ENCODE measurements at regions not wholly inside any gene's neighbourhood (a gene's known extent, or its start where the extent isn't known, plus 50 kb on each side); places are given as distances from the start of the nearest gene placed in this dataset.

DNA sequence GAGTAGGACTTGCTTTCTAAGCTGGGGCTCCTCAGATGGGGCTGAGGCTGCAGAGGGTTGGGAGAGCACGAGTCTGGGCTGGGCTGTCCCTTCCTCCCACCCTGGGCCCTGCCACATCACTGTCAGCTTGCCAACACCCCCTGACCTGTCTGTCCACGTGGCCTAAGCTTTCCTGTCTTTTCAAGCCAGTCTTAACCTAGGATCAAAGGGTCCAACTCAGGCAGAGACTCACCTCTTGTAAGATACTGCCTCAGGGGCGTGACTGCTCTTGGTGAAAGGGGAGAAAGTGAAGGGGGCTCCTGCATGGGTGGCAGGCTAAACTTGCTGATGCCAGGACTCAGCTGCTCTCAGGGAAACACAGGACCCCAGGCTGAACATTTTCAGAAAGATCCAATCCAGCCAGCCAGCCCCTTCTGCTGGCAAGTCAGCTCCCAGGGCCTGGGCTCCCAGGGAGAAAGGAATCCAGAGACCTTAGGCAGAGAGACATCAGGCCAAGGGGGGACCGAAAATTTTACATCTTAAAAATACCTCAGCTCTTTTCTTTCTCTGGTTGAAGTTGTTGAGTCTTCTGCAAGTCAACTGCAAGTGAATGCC, 144.2 kb upstream of the ID2 start:
- ChIA-PET CTCF (interaction anchor here (0.8 to 1.2 kb wide), 3 partner anchors 18 to 143 kb away, joined by 3 to 6 read pairs (median 3); no protein-coding TSS in a partner anchor), POLR2A (interaction anchor here (0.7 to 1.8 kb wide), 4 partner anchors 9 to 44 kb away, joined by 3 to 7 read pairs (median 4); no protein-coding TSS in a partner anchor)
- DNase-seq = no peak
- intact Hi-C loops (cut with micrococcal nuclease) = no loop called here
- no peak for ATAC-seq
- Mint-ChIP-seq H3K4me3 (no peak overlapping the region), H3K27me3 (peaks cover 1% of the 10 kb centered on the region), H3K36me3 (ENCODE audit: low read depth) (no peaks in the 10 kb centered on the region), H3K9me3 (peaks cover 3% of the 10 kb centered on the region), H3K27ac (no peak overlapping the region), H3K4me1 (ENCODE audit: low read depth) (peaks cover 53% of the 10 kb centered on the region)
- TF ChIP-seq, protein P1, sequence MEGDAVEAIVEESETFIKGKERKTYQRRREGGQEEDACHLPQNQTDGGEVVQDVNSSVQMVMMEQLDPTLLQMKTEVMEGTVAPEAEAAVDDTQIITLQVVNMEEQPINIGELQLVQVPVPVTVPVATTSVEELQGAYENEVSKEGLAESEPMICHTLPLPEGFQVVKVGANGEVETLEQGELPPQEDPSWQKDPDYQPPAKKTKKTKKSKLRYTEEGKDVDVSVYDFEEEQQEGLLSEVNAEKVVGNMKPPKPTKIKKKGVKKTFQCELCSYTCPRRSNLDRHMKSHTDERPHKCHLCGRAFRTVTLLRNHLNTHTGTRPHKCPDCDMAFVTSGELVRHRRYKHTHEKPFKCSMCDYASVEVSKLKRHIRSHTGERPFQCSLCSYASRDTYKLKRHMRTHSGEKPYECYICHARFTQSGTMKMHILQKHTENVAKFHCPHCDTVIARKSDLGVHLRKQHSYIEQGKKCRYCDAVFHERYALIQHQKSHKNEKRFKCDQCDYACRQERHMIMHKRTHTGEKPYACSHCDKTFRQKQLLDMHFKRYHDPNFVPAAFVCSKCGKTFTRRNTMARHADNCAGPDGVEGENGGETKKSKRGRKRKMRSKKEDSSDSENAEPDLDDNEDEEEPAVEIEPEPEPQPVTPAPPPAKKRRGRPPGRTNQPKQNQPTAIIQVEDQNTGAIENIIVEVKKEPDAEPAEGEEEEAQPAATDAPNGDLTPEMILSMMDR (IDR thresholded peaks at IDR 0.05) = no peak

GRCh38 chr2:8538531-8538930, 143.3 kb upstream of the ID2 start:
- H3K9me3 Mint-ChIP-seq = no peaks in the 10 kb centered on the region
- peaks cover 1% of the 10 kb centered on the region for H3K27me3 Mint-ChIP-seq
- TF ChIP-seq, protein P1 (IDR thresholded peaks at IDR 0.05) = no peak
- intact Hi-C loops (cut with micrococcal nuclease) = no loop called here
- ATAC-seq (no peak), DNase-seq (no peak)
- no peak overlapping the region for H3K27ac Mint-ChIP-seq
- peaks cover 60% of the 10 kb centered on the region for H3K4me1 Mint-ChIP-seq (ENCODE audit: low read depth)
- no peak overlapping the region for H3K4me3 Mint-ChIP-seq
- CTCF ChIA-PET = interaction anchor here (0.8 to 1.2 kb wide), 3 partner anchors 19 to 142 kb away, joined by 3 to 6 read pairs (median 3); no protein-coding TSS in a partner anchor
- no peaks in the 10 kb centered on the region for H3K36me3 Mint-ChIP-seq (ENCODE audit: low read depth)
- POLR2A ChIA-PET = interaction anchor here (0.6 to 1.4 kb wide), 3 partner anchors 10 to 11 kb away, joined by 3 to 4 read pairs (median 3); no protein-coding TSS in a partner anchor

DNA sequence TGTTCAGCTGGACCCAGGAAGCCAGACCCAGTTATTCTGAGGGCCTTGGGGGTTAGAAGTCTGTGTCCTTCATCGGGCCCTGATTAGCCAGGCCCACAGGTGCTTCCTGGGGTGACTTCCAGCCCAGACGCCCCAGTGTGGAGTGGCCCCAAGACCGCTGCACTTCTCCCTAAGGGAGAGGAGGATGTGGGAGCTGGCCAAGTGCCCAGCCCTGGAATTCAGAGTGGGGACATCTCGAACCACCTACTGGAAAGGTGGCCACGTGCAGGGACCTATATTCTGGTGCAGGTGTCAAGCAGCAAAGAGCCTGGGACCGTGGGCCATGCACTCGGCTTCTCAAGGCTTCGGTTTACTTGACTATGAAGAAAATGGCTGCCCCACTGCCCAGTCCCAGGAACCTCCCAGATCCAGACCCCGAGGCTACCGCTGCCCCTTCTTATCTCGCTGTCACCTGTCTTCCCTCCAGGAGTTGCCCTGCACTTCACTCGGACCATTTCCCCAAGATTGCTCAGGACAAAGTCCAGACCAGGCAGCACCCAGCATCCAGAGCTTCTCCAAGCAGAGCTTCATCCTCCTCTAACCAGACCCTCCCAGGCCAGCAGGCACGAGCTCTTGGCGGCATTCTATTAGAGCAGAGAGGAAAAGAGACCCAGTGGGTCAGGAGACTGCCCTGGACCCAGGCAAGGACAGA, 142.8 kb upstream of the ID2 start:
- DNase-seq = no peak
- Mint-ChIP-seq H3K27me3 (peaks cover 1% of the 10 kb centered on the region), H3K4me3 (no peak overlapping the region), H3K4me1 (ENCODE audit: low read depth) (peaks cover 66% of the 10 kb centered on the region), H3K27ac (no peak overlapping the region), H3K9me3 (no peaks in the 10 kb centered on the region), H3K36me3 (ENCODE audit: low read depth) (no peaks in the 10 kb centered on the region)
- ATAC-seq = no peak
- TF ChIP-seq, protein P1 (IDR thresholded peaks at IDR 0.05) = no peak
- POLR2A ChIA-PET = interaction anchor here (0.6 to 1.4 kb wide), 3 partner anchors 10 to 83 kb away, joined by 3 read pairs; no protein-coding TSS in a partner anchor
- intact Hi-C loops (cut with micrococcal nuclease) = no loop called here
- CTCF ChIA-PET = interaction anchor here (1.2 kb wide), 1 partner anchor 24 kb away, joined by 6 read pairs; no protein-coding TSS in a partner anchor

DNA sequence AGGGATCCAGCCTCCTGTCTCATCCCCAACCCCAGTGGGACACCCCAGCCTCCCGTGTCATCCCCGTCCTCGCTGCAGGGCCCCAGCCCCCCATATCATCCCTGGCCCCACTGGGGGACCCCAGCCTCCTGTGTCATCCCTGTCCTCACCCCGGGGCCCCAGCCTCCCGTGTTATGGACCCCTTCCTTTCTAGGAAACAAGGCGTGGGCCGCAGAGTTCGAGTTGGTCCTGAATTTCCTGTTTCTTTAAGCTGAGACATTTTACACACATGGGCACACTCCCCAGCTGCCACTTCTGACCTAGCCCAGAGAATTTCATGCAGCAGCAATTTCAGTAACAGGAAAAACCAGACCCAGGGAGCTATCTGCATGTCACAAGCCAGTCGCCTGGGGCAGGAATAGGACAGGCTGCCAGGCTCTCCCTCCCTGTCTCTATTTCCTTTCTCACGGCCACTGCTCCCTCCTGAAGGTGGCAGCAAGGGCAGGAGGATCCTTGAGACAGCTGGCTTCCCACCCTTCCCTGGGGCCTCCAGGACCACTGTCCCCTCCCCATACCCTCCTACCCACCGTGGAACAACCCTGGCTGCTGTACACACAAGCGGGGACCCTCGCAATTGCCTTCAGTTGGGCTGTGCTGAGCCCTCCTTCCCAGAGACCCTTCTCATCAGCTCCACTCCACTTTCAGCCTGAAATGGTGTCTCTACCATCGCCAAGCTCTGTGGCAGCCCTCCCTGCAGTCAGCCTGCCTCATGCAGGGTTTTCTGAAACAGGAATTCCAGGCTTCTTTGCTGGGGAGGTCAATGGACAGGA, 141.9 kb upstream of the ID2 start:
- ATAC-seq (no peak), DNase-seq (no peak)
- Mint-ChIP-seq H3K27me3 (peaks cover 1% of the 10 kb centered on the region), H3K27ac (peak overlapping the region; percentile 6), H3K36me3 (ENCODE audit: low read depth) (no peaks in the 10 kb centered on the region), H3K9me3 (no peaks in the 10 kb centered on the region), H3K4me1 (ENCODE audit: low read depth) (peaks cover 75% of the 10 kb centered on the region), H3K4me3 (no peak overlapping the region)
- intact Hi-C loops (cut with micrococcal nuclease) = loop anchor here (5.0 to 10.0 kb wide), 2 partner anchors 142 to 235 kb away; partner anchors contain the start of gene ID2
- POLR2A ChIA-PET = interaction anchor here (0.7 to 1.1 kb wide), 4 partner anchors 10 to 82 kb away, joined by 3 to 4 read pairs (median 3); no protein-coding TSS in a partner anchor
- TF ChIP-seq, protein P1 (IDR thresholded peaks at IDR 0.05) = no peak
- CTCF ChIA-PET = interaction anchor here (1.4 kb wide), 1 partner anchor 145 kb away, joined by 3 read pairs; no protein-coding TSS in a partner anchor
